HL-60/S4 treated with retinoic acid at 250 ng/mL for 4 days and 3 days (cell line): ENCODE measurements at regions not wholly inside any gene's neighbourhood (a gene's known extent, or its start where the extent isn't known, plus 50 kb on each side); places are given as distances from the start of the nearest gene placed in this dataset.

Experiments used
- in situ Hi-C: fragments of 300-500 bp; cut with MboI; formaldehyde crosslinking; loops from 2 replicates; pipeline ENCODE4 v1.7.0; 2022; ENCODE audit warnings: low sequenced_read_pairs

DNA sequence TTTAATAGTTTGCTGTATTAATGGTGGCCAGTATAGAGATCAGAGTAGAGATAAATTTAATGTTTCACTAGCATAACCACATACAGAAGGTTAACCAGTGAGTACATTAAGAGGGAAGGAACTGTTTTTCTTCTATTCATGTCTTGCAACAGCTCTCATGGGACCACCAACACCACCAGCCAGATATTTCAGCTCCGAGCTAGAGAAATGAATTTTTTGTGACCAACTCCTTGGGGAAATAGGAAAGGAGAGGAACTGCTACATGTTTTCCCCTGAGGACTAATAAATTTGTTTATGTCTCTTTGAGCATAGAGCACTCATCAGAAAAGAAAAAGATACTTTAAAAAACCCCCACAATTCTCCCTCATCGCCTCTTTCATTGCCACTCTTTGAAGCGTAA is 247.5 kb downstream of the MBNL1 start:
- in situ Hi-C loops, result no loop called here

GRCh38 chr3:152517502-152517901 is 248.8 kb downstream of the MBNL1 start:
- in situ Hi-C loops, result no loop called here

DNA sequence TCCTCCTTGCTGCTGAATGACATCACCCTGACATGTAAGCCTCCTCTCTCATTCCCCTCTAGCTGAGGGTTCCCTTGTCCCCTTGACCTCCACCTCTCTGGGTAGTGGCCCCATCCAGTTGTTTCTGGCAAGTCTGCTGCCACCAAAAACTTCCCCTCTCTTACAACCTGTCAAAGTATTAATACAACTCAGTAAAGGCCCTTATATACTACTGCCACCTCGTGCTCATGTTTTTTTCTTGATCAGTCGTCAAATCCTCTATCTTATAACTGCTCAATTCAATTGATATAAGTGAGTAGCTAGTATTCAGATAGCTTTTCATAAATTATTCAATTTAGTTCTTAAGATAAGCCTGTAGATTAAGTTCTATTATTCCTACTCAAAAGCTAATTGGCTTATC is 249.6 kb downstream of the MBNL1 start:
- in situ Hi-C loops, result no loop called here

GRCh38 chr3:152519376-152519775 is 250.6 kb downstream of the MBNL1 start:
- in situ Hi-C loops, result no loop called here

DNA sequence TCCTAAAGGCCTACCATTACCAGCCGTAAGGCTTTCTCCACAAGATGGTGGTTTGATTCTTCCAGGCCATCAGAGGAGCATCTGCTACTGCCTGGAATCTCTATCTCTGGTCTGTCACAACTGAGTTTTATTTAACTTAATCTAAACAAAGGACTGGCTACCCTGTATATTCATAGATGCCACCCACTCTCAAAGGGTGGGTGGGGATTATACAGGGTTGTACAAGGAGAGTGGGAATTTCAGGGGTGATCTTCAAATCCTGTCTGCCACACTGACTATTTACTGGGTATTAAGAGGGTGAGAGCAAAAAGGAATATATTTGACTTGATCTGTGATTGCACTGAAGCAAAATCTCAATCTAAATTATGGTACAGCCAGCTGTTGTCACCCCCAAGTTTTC is 253.3 kb downstream of the MBNL1 start:
- in situ Hi-C loops, result no loop called here

- in situ Hi-C loops, result no loop called here
These were observed 255.7 kb downstream of the MBNL1 start for GRCh38 chr3:152524198-152525140.

GRCh38 chr3:152531717-152532116 is 263.0 kb downstream of the MBNL1 start:
- in situ Hi-C loops, result no loop called here

DNA sequence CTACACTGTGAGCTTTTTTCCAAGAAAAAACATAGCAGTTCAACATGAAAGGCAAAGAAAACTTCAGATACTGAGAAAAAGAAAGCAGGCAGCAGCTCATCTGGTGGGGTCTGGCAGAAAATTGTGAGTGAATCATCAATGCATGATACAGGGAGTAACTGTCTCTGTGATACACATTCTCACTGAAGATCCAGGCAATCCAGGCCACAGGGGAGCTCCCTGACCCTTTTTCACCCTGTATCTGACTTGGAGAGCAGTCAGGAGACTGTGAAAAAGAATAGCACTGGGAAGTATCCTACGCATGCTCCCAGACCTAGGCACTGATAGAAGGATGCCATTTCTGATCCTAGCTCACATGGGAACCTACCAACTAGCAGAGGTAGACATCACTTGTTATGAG is 269.8 kb downstream of the MBNL1 start:
- in situ Hi-C loops, result no loop called here

DNA sequence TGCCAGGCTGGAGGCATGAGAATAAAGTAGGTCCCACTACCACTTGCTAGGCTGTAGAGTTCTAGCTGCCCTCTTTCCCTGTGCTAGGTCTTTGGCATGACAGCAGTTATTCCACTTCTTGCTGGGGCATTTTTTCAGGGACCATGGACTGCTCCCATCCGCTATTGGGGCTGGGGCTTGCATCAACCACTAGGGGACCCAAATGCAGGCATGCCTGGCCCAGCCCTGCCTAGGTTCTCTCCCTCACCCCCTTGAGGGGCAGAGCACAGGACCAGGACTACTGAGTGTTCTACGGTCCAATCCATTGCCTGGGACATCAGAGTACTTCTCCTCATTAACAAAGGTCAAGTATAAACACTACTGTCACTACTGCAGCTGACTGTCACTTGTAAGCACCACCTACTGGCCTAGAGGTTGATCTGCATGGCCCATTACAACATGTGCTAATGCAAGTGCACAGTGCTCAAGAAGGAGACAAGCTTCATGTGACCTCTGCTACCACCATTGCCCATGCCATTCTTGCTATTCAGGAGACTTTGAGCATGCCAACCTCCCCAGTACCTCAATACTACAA is 270.5 kb downstream of the MBNL1 start:
- in situ Hi-C loops, result no loop called here

DNA sequence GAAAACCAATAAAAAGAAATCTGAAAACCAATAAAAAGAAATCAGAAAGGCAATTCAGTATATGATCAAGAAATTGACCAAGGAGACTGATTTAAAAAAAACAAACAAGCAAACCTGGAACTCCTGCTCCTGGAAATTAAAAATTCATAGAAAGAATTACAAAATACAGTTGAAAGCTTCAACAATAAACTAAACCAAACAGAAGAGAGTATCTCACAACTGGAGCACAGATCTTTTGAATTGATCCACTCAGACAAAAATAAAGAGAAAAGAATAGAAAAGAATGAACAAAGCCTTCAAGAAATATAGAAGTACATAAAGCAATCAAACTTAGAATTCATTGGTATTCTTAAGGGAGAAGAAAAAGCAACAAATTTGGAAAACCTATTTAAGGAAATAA is 271.4 kb downstream of the MBNL1 start:
- in situ Hi-C loops, result no loop called here

DNA sequence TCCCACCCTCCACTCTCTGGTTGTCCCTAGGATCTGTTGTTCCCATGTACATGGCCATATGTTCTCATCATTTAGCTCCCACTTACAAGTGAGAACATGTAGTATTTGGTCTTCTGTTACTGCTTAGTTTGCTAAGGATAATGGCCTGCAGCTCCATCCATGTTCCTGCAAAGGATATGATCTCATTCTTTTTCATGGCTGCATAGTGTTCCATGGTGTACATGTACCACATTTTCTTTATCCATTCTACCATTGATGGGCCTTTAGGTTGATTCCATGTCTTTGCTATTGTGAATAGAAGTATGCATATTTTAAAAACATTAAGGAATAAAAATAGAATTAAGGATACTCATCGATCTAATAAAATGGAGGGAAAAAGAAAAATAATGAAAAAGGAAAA is 278.4 kb downstream of the MBNL1 start:
- in situ Hi-C loops, result no loop called here

DNA sequence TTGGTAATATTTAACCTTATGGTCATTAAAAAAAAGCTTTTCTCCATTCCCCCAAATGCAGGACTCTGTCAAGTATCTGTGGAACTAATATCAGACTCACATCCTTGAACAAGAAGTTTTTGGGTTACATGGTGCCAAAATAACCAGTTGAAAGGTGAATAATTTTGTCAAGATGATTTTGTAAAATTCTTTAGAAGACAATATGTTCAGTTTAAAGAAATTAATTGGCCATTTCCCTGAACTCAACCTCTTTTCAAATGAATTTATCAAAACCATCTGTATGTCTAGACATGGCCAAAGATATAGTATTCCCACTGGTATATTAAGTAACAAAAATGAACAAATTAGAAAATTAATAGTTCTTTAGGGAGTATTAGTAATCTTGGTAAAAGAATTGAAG is 280.5 kb downstream of the MBNL1 start:
- in situ Hi-C loops, result no loop called here

GRCh38 chr3:152550284-152550683 is 281.6 kb downstream of the MBNL1 start:
- in situ Hi-C loops, result loop anchor here (25.0 kb wide), 1 partner anchor 1113 kb away; no protein-coding TSS in a partner anchor

DNA sequence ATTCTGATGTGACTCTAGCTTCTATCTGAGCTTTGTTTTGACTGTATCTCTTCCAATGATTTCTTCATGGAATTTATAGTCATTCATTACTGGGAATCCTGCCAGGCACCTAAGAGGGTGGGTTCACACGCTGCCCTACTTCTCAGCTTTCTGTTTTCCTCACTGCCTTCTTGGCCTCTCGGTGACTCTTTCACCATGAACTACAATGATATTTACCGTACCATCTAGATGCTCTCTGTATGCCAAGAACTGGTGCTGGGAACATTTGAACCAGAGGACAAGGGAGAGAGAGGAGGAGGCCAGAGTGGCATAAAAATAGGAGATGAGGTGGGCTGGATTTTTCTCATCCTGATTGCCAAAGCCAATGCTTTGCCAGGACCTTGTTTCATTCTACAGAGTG is 280.0 kb upstream of the P2RY1 start:
- in situ Hi-C loops, result loop anchor here (25.0 kb wide), 1 partner anchor 1118 kb away; no protein-coding TSS in a partner anchor

DNA sequence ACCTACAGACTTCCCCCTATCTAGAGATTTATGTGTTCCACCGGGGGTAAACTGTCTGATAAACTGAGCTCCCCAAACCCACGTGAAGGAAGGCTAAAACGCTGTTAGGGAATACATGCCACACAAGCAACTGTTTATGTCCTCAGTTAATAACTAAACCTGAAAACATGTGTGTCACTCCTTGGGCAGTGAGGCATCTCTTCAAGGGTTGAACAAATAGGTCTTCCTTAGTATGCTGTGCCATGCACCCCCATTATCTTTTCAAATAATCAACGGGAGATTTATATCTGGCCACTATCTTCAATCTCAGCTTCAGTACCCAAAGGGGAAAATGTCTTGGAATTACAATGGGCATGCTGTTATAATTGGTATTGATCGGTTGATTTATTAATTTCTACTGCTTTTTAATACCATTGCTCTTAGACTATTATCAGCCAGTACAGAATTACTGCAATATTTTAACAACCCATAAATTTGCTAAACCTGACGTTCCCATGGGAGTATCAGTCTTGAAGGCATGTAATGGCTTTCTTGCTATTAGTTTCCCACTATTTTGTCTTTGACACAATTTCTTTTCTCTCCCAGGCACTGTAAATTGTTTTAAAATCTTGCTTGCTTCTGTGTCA is 279.2 kb upstream of the P2RY1 start:
- in situ Hi-C loops, result loop anchor here (25.0 kb wide), 1 partner anchor 1118 kb away; no protein-coding TSS in a partner anchor

DNA sequence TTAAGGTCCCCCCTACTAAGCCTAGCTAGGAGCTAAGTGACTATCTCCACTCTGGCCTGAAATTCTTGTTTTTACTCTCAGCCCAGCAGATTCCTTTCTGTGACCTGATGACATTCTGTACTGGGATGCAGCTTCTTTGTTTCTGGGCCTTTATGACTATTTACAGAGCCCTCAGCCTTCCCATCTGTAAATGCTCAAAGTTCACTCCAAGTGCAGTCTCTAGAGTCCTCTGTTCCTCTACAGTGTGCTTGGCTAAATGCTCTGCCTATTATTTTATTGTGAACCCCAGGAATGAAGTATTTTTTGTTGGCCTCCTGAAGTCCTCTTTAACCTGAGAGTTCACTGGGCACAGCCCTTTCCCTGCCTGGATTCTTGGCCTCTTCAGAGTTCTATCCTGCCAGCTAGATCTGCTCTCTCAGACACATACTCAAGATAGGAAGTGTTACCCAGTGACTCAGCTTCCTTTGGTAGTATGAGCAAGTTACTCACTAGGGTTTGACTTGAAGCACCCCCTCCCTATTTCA is 278.1 kb upstream of the P2RY1 start:
- in situ Hi-C loops, result loop anchor here (25.0 kb wide), 1 partner anchor 1119 kb away; no protein-coding TSS in a partner anchor

DNA sequence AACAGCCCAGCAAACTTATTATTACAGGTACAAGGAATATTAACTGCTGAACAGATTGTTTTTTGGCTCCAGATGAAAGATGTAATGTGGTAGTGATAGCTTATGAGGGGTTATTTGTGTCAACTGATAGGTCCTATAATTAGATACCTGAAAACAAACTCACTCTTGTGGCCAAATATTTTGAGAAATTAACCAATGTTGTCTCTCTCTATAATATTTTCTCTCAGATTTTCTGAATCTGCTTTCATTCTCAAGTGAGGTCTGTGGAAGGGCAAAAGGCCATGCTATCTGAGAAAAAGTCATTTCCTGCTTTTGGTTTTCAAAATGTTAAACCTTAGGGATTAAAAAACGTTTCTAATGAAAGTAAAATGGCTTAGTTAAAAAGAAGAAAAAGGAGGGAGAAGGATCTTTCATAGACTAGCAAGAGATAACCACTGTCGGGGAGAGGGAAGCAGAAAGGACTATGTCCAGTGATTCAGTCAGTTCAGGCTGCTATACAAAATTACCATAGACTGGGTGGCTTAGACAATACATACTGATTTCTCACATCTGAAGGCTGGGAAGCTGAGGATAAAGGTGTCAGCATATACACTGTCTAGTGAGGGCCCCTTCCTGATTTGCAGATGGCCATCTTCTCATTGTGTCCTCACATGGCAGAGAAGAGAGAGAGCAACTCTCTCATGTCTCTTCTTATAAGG is 277.5 kb upstream of the P2RY1 start:
- in situ Hi-C loops, result loop anchor here (25.0 kb wide), 1 partner anchor 1120 kb away; no protein-coding TSS in a partner anchor

DNA sequence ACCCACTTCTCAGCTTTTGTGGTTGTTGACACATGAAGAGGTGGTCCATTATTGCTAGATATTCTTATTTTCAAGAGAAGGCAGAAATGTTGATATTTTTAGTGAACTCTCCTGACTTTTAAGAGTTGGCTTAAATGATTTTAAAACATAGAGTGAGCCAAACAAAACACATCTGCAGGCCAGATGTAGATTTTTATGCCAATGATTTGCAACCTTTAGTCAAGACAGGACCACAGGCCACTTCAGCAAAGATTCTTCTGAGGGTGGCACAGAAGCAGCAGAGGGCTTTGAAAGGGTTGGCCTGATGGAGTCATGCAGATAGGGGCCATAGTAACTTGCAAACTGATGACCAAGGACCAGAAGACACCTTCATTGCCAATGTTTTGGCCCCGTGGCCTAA is 276.5 kb upstream of the P2RY1 start:
- in situ Hi-C loops, result loop anchor here (25.0 kb wide), 1 partner anchor 1121 kb away; no protein-coding TSS in a partner anchor

- in situ Hi-C loops, result loop anchor here (25.0 kb wide), 1 partner anchor 1122 kb away; no protein-coding TSS in a partner anchor
These were observed 275.7 kb upstream of the P2RY1 start for GRCh38 chr3:152559246-152559645.

DNA sequence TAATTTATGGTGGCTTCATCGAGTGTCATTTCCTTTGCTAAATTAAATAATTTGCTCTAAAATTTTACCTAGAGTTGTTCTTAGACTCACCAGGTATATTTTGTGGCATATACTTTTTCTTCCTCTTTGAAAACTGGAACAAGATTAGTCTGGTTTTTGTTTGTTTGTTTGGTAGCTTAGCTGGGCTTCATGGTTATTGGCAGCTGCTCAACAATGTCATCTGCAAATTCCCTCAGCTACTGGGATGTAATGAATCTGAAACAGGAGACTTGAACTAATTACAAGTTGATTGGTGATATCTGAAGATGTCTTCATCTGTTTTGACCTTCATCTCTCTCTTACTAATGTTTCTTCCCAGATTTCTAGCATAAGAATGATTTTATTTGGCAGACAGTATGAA is 270.5 kb upstream of the P2RY1 start:
- in situ Hi-C loops, result loop anchor here (25.0 kb wide), 1 partner anchor 1127 kb away; no protein-coding TSS in a partner anchor
